ENCODE measurements at regions not wholly inside any gene's neighbourhood (a gene's known extent, or its start where the extent isn't known, plus 50 kb on each side); places are given as distances from the start of the nearest gene placed in this dataset.

DNA sequence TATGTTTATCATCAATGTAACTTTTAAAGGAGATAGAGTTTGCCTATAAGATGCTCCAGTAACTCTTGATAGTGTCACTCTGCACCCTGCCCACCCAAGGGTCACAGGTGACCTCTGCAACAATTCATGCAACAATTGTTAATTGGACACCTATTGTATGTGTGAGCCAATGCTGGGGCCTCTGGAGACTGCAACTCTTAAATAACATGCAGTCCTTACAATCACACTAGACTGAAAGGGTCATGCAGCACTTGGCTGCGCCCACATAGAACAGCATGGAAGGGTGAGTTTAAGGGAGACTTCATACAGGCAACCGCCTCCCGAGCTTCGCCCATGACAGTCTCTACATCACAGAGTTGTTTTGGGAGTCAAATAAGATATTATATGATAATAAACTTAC, 137.1 kb upstream of the TWIST2 start:
- H3K9me2 ChIP-seq (ENCODE audit: insufficient read depth, low read length) = no peaks in the 10 kb centered on the region
- no peak overlapping the region for H3K4me2 ChIP-seq (ENCODE audit: low read length)
- DNase-seq (ENCODE audit: low spot score) = no peak
- POLR2A ChIA-PET = interaction anchor here (0.5 kb wide), 1 partner anchor 22 kb away, joined by 3 read pairs; no protein-coding TSS in a partner anchor
- H3K4me1 ChIP-seq (ENCODE audit: insufficient read depth, low read length, poor library complexity, severe bottlenecking) = no peaks in the 10 kb centered on the region
- intact Hi-C loops (cut with micrococcal nuclease; ENCODE audit: unreplicated experiment) = no loop called here
- CTCF ChIA-PET (ENCODE audit: unreplicated experiment) = no interaction called here
- H4K20me1 ChIP-seq (ENCODE audit: insufficient read depth, low read length) = no peaks in the 10 kb centered on the region
- H3K36me3 ChIP-seq (ENCODE audit: insufficient read depth, low read length) = no peaks in the 10 kb centered on the region
- H3K79me2 ChIP-seq (ENCODE audit: insufficient read depth, low read depth, low read length) = no peaks in the 10 kb centered on the region
- no peak overlapping the region for H2AFZ ChIP-seq (ENCODE audit: low read length)
- H3K9me3 ChIP-seq (ENCODE audit: low read length) = no peaks in the 10 kb centered on the region
- no TSS peak for BruUV-seq (replicated peaks)
- no peak for TF ChIP-seq EZH2phosphoT487 (IDR thresholded peaks at IDR 0.05; ENCODE audit: borderline replicate concordance, low read depth, low read length)
- TF ChIP-seq, protein P1, sequence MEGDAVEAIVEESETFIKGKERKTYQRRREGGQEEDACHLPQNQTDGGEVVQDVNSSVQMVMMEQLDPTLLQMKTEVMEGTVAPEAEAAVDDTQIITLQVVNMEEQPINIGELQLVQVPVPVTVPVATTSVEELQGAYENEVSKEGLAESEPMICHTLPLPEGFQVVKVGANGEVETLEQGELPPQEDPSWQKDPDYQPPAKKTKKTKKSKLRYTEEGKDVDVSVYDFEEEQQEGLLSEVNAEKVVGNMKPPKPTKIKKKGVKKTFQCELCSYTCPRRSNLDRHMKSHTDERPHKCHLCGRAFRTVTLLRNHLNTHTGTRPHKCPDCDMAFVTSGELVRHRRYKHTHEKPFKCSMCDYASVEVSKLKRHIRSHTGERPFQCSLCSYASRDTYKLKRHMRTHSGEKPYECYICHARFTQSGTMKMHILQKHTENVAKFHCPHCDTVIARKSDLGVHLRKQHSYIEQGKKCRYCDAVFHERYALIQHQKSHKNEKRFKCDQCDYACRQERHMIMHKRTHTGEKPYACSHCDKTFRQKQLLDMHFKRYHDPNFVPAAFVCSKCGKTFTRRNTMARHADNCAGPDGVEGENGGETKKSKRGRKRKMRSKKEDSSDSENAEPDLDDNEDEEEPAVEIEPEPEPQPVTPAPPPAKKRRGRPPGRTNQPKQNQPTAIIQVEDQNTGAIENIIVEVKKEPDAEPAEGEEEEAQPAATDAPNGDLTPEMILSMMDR (conservative IDR thresholded peaks at IDR 0.05; ENCODE audit: low read length) = no peak
- H3K27ac ChIP-seq (ENCODE audit: low read depth, low read length, poor library complexity, severe bottlenecking) = no peak overlapping the region
- H3K4me3 ChIP-seq (ENCODE audit: low read depth, low read length, poor library complexity, severe bottlenecking) = no peak overlapping the region

DNA sequence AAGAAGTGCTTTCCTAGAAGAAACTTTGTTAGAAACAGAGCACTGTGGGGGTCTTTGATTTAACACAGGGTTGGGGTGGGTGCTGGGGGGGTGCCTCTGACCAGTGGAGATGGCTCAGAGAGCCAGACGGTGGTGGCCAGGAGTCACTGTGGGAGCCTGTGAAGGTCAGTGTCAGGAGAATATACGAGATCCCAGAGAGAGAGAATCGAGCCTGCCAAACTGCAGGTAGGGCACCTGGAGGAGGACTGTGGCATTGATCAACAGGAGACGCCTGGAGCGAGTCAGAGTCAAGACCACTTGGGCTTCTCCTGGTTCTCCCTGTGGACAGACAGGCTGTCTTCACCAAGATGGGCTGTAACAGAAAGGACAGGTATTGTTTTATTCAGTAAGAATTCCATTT, 136.5 kb upstream of the TWIST2 start:
- TF ChIP-seq, protein P1 (conservative IDR thresholded peaks at IDR 0.05; ENCODE audit: low read length) = no peak
- TF ChIP-seq EZH2phosphoT487 (IDR thresholded peaks at IDR 0.05; ENCODE audit: borderline replicate concordance, low read depth, low read length) = no peak
- DNase-seq (ENCODE audit: low spot score) = no peak
- Histone ChIP-seq H3K4me3 (ENCODE audit: low read depth, low read length, poor library complexity, severe bottlenecking) (no peak overlapping the region), H3K4me1 (ENCODE audit: insufficient read depth, low read length, poor library complexity, severe bottlenecking) (no peaks in the 10 kb centered on the region), H3K9me3 (ENCODE audit: low read length) (no peaks in the 10 kb centered on the region), H3K9me2 (ENCODE audit: insufficient read depth, low read length) (no peaks in the 10 kb centered on the region), H3K36me3 (ENCODE audit: insufficient read depth, low read length) (no peaks in the 10 kb centered on the region), H3K27ac (ENCODE audit: low read depth, low read length, poor library complexity, severe bottlenecking) (no peak overlapping the region), H2AFZ (ENCODE audit: low read length) (no peak overlapping the region), H3K4me2 (ENCODE audit: low read length) (no peak overlapping the region), H4K20me1 (ENCODE audit: insufficient read depth, low read length) (no peaks in the 10 kb centered on the region), H3K79me2 (ENCODE audit: insufficient read depth, low read depth, low read length) (no peaks in the 10 kb centered on the region)
- BruUV-seq (replicated peaks) = no TSS peak
- CTCF ChIA-PET (ENCODE audit: unreplicated experiment) = no interaction called here
- intact Hi-C loops (cut with micrococcal nuclease; ENCODE audit: unreplicated experiment) = no loop called here
- POLR2A ChIA-PET = no interaction called here

DNA sequence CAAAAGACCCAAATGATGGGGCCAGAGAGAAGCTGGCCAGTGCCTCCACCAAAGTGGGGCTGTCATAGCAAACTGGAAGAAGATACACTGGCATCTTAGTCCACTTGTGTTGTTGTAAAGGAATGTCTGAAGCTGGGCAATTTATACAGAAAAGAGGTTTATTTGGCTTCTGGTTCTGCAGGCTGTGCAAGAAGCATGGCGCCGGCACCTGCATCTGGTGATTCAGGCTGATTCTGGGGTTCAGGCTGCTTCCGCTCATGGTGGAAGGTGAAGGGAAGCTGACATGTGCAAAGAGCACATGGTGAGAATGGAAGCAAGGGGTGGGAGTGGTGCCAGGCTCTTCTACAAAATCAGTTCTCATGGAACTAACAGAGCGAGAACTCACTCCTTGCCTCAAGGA, 135.9 kb upstream of the TWIST2 start:
- ChIA-PET POLR2A (no interaction called here), CTCF (ENCODE audit: unreplicated experiment) (no interaction called here)
- intact Hi-C loops (cut with micrococcal nuclease; ENCODE audit: unreplicated experiment) = no loop called here

More for the DNA sequence above, 135.9 kb upstream of the TWIST2 start:
- DNase-seq (ENCODE audit: low spot score) = no peak
- Histone ChIP-seq H3K9me2 (ENCODE audit: insufficient read depth, low read length) (no peaks in the 10 kb centered on the region), H3K27ac (ENCODE audit: low read depth, low read length, poor library complexity, severe bottlenecking) (no peak overlapping the region), H3K9me3 (ENCODE audit: low read length) (no peaks in the 10 kb centered on the region), H3K4me1 (ENCODE audit: insufficient read depth, low read length, poor library complexity, severe bottlenecking) (no peaks in the 10 kb centered on the region), H2AFZ (ENCODE audit: low read length) (no peak overlapping the region), H3K36me3 (ENCODE audit: insufficient read depth, low read length) (no peaks in the 10 kb centered on the region), H3K4me2 (ENCODE audit: low read length) (no peak overlapping the region), H4K20me1 (ENCODE audit: insufficient read depth, low read length) (no peaks in the 10 kb centered on the region), H3K79me2 (ENCODE audit: insufficient read depth, low read depth, low read length) (no peaks in the 10 kb centered on the region), H3K4me3 (ENCODE audit: low read depth, low read length, poor library complexity, severe bottlenecking) (no peak overlapping the region)
- no TSS peak for BruUV-seq (replicated peaks)
- TF ChIP-seq EZH2phosphoT487 (IDR thresholded peaks at IDR 0.05; ENCODE audit: borderline replicate concordance, low read depth, low read length) = no peak
- TF ChIP-seq, protein P1 (conservative IDR thresholded peaks at IDR 0.05; ENCODE audit: low read length) = no peak

Measured in OCI-LY7 (cell line).